Activated CD4-positive, alpha-beta T cell treated with anti-CD3 and anti-CD28 coated beads, Interleukin-2, amount 50 U/mL, for 16 hours (primary cell): ENCODE measurements at regions not wholly inside any gene's neighbourhood (a gene's known extent, or its start where the extent isn't known, plus 50 kb on each side); places are given as distances from the start of the nearest gene placed in this dataset.
A peak's percentile ranks its signal among the peaks of the same experiment; 100 is the strongest.

Experiments
- DNase-seq: peaks from one replicate; pipeline ENCODE4 v3.0.0-alpha.2; 2020

DNA sequence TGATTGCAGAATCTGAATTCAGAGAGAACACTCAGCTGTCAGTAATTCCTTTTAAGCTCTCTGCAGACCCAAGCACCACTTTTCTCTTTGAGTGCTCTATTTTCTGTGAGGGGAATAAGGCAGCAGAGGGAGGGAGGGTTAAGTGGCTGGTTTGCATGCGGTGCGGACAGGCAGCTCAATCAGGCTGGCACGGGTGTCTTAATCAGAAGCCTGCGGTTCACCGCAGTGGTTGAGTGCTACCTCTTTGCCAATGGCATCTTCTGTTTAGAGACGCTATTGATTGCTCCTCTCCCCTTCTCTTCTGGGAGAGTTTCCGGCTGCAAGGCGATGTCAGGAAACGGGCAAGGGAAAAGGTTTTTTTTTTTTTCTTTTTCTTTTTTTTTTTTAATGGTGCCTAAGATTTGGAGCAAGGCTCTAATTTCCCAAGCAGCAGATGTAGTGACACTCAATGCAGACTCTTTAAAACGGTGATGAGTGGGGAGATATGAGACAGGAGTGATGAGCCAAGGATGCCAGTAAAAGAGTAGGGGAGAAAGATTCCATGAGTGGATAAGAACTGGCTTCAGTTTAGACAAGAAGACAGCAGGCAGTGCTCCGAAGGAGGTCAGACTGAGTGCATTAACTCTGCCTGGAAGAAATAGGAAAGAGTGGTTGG, 533.7 kb upstream of the SEL1L start:
- no peak for DNase-seq

DNA sequence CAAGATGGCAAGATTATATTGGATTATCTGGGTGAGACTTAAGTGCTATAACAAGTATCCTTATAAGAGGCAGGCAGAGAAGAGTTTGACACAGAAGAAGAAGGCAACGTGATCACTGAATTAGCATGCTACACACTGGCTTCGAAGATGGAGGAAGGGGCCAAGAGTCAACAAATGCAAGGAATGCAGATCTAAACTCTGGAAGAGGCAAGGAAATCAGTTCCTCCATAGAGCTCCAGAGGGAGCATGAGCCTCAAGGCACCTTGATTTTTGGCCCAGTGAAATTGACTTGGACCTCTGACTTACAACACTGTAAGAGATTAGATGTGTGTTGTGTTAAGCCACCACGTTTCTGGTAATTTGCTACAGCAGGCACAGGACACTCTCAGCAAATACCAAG, 536.4 kb upstream of the SEL1L start:
- DNase-seq: no peak

DNA sequence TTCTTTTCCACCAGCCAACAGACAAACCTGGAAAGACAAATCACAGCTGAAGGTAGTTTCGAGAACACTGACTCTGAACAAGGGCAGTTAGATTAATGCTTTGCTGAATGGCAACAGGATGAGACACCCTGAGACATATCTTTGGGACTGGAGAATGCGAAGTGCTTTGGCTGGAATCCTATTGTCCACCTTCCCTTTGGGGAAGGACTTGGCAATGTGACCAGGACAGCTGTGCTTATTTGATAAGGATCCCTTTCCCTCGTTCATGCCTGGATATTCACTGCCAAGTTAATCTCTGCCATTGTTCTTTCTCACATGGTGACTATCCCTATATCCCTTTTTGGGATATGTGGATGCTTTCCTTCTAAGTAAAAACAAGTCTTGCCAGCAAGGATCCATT, 537.1 kb upstream of the SEL1L start:
- no peak for DNase-seq

DNA sequence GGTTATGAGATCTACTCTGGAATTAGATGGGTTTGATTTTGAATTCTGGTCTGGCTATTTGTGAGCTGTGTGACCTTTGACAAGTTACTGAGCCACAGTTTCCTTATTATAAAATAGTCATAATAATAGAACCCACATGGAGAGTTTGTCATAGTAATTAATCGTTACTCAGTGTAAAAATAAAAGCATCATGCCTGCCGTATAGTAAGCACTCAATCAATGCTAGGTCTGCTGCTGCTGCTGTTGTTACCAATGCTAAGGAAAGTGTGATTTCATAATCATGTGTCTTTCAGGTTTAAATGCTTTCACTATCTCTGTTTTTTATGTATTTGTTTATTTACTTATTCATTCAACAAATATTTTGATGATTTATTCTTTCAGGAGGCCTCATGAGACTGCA, 539.9 kb upstream of the SEL1L start:
- no peak for DNase-seq

- DNase-seq: peak; percentile 1
These were observed 541.9 kb upstream of the SEL1L start for GRCh38 chr14:82075566-82075965.

DNA sequence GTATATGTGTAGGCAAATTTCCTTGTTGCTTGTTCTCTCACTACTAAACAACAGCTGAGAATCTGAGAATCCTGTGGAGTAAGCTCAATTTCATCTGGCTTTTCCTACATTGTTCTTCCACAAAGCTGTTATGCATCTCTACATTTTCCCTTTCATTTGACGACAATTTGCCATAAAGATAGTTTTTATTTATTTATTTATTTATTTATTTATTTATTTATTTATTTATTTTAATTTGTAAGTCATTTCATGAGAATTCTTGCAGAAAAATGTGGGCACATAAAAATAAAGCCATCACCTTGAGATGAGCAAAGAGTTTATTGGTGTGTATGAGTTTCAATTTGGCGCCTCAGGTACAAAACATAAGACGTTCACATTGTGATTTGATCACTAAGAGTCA, 545.9 kb upstream of the SEL1L start:
- no peak for DNase-seq

DNA sequence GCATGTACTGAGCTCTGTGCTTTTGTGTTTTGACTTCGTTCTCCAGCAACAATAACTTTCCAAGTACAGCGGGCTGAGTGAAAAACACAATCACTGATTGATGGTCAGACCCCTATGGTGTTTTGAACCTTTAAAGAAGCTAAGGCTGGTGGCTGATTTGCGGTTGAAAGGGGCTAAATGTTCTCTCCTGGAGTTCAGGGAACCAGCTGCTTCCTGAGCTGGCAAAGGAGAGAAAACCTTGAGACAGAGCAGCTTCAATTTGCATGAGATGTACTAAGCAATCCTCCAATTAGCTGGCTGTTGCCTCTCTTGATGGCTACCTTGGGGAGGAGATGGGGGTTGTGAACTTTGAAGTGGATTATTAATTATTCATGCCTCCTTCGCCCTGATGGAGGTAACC, 546.7 kb upstream of the SEL1L start:
- no peak for DNase-seq

DNA sequence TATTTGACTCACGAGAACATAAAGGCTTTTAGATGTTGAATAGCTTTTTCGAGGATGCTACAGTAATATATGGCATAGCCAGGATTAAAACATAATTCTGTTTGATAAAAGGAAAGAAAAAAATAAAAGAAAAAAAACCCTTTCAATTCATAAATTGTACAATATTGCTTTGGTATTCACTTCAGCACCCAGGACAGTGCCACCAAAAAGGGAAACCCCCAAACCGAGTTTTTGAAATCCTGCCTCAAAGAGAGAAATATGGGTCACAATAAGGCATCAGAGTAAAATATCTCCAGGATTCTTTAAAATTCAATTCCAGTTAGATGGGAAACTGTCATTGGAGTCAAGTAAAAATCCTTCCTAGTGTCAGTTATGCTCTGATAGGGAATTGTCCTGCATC, 551.2 kb upstream of the SEL1L start:
- no peak for DNase-seq

GRCh38 chr14:82091097-82091496, 557.4 kb upstream of the SEL1L start:
- DNase-seq: no peak

GRCh38 chr14:82094829-82095345, 561.2 kb upstream of the SEL1L start:
- no peak for DNase-seq

GRCh38 chr14:82104013-82104412, 570.4 kb upstream of the SEL1L start:
- no peak for DNase-seq

DNA sequence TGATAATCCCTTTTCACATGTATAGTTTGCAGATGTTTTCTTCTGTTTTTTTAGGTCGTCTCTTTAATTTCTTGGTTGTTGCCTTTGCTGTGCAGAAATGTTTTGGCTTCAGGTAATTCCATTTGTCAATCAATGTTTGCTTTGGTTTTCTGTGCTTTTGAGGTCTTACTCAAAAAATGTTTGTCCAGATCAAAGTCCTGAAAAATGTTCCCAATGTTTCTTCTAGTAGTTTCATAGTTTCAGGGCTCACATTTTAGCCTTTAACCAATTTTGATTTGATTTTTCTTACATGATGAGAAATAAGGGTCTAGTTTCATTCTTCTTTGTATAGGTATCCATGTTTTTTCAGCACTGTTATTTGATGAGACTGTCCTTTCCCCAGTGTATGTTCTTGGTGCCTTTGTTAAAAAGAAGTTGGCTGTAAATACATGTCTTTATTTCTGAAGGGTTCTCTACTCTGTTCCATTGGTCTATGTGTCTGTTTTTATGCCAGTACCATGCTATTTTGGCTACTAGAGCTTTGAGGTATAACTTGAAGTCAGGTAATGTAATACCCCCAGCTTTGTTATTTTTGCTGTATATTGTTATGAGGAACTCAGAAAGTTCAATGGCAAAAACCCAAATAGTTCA, 578.7 kb upstream of the SEL1L start:
- DNase-seq: no peak

GRCh38 chr14:82113007-82113406, 579.4 kb upstream of the SEL1L start:
- DNase-seq: no peak

GRCh38 chr14:82113710-82114109, 580.1 kb upstream of the SEL1L start:
- DNase-seq: no peak

DNA sequence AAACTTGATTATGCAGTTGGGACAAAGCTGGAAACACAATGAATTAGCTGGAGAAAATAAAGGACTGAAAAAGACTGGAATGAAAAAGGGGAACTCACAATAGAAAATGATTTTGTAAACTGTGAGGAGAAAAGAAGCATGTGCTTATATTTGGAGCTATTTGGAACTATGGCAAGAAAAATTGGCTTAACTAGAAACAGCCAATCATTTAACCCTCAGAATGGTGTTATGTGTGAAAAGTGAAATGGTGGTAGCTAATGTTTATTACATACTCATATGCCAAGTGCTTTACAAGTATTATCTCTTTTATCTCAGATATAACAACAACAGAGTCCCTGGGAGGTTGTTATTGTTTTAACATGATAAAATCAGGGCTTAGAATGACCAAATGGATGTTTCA, 583.1 kb upstream of the SEL1L start:
- DNase-seq: no peak

GRCh38 chr14:82122655-82123054, 589.0 kb upstream of the SEL1L start:
- no peak for DNase-seq

DNA sequence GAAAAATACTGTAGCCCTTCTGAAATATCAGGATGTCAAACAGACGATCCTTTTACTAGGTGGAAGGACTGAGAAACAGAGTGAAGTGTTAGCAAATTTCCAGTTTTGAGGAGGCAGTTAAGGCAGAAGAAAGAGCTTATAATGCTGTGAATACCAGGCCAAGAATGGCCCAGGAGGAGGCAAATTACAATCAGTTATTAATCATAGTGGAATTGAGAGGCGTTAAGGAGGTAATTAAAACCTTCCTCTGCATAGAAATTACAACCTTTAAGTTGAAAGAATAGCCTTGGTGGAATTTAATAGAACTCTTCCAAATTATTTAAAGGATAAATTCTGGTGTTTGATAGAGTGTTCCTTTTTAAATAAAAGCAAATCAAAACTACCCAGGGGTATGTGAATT, 590.9 kb upstream of the SEL1L start:
- no peak for DNase-seq

DNA sequence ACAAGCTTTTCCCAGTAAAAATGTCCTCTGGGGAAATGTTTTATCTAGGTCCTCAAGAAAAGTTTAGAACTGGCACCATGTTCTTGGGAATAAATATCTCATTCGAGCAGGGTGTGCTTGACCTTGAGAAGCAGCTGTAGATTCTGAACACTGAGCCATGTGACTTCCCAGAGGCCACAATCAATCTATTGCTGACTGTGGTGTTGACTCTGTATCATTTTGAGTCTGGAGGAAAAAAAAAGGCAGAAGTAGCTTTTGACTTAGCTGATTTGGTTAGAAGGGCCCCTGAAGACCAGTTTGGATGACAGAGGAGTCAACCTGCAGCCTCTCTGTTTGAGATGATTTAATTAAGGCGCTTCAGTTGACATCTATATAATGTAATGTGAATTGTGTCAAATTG, 592.4 kb upstream of the SEL1L start:
- DNase-seq: no peak

DNA sequence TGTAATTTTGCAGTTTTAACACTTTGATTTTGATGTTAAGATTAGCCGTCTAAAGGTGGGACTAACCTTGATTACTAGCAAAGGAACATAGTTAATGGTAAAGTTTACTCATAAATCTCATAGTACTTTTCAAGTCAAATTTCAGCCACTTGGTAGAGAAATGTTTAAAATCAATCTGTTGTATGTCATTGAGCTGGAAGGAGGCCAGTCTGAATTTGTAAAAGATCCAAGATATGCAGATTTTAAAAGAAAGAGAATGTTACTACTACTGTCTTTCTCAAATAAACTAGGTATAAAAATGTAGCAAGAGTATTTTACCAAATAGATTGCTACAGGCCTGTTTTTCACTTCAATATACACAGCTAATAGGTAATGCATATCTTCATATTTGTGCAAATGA, 600.8 kb upstream of the SEL1L start:
- DNase-seq: no peak

DNA sequence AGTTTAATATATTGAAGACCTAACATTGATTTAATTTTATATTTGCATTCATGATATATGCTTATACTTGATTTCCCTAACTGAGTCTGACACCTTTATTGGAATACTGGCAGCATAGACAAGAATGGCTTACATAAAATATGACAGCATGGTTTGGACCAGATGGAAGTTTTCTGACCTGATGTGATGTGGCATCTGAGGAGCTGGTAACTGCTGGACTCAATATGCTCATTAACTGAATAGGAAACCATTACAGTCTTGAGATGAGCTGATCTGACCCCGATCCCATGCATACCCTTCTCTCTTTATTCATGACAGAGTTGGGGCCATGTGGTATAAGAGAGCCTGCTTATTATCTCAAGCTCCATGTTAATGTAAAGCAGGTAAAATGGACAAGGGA, 604.8 kb upstream of the SEL1L start:
- no peak for DNase-seq

- DNase-seq: no peak
These were observed 613.2 kb upstream of the SEL1L start for GRCh38 chr14:82146846-82147245.

DNA sequence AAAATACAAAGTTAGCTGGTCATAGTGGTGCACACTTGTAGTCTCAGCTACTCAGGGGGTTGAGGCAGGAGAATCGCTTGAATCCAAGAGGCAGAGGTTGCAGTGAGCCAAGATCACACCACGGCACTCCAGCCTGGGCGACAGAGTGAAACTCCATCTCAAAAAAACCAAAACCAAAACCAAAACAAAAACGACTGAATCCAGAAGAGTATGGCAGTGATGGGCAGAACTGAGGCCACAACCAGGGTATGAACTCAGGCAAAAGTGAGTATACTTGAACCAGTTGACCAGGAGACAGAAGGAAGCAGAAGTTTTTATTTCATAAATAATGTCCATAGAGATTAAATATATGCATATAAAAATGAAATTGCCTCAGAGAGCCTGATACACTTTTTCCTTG, 620.0 kb upstream of the SEL1L start:
- no peak for DNase-seq

DNA sequence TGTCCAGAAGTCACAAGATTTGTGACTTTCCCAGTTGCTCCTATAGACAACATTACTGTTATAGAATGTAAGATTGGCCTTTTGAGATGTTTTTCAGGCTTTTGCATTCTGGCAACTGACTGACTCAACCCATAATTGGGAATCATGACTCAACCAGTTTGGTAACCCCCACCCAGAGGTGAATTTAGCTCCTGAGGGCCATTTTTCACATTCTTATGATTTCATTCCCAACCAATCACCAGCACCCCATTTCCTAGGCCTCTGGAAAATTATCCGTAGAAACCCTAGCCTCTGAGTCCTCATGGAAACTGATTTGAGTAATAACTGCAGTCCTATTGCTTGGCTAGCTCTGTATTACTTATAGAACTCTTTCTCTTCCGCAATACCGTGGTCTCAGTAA, 626.0 kb upstream of the SEL1L start:
- DNase-seq: no peak

GRCh38 chr14:82180139-82180538, 646.5 kb upstream of the SEL1L start:
- no peak for DNase-seq

GRCh38 chr14:82182646-82183045, 649.0 kb upstream of the SEL1L start:
- no peak for DNase-seq
